ENCODE measurements at regions not wholly inside any gene's neighbourhood (a gene's known extent, or its start where the extent isn't known, plus 50 kb on each side); places are given as distances from the start of the nearest gene placed in this dataset.

DNA sequence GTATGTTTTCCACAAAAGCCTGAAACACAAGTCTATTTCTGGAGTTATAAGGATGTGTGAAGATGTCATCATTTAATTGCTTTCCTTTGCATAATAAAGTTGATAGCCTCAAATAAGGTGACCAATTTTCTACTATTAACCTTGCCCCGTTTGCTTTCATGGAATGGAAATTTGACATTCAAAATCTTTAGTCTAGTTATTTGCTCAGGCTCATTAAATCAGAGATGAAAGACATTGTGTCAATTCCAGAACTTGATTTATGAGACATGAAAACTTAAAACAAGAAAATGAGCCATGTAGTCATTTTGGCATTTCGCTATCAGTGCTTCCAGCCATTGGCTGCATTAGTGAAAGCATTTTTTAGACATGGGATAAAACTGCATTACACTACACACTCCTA is 91.5 kb upstream of the ZSWIM2 start:
- TF ChIP-seq POLR2A (IDR thresholded peaks at IDR 0.05): no peak
- TF ChIP-seq, protein P1, sequence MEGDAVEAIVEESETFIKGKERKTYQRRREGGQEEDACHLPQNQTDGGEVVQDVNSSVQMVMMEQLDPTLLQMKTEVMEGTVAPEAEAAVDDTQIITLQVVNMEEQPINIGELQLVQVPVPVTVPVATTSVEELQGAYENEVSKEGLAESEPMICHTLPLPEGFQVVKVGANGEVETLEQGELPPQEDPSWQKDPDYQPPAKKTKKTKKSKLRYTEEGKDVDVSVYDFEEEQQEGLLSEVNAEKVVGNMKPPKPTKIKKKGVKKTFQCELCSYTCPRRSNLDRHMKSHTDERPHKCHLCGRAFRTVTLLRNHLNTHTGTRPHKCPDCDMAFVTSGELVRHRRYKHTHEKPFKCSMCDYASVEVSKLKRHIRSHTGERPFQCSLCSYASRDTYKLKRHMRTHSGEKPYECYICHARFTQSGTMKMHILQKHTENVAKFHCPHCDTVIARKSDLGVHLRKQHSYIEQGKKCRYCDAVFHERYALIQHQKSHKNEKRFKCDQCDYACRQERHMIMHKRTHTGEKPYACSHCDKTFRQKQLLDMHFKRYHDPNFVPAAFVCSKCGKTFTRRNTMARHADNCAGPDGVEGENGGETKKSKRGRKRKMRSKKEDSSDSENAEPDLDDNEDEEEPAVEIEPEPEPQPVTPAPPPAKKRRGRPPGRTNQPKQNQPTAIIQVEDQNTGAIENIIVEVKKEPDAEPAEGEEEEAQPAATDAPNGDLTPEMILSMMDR (IDR thresholded peaks at IDR 0.05): no peak
- no peak for TF ChIP-seq POLR2AphosphoS5 (IDR thresholded peaks at IDR 0.05)
- no peak for TF ChIP-seq EP300 (IDR thresholded peaks at IDR 0.05)

All from sigmoid colon (tissue), 4 donors.